ENCODE measurements at regions not wholly inside any gene's neighbourhood (a gene's known extent, or its start where the extent isn't known, plus 50 kb on each side); places are given as distances from the start of the nearest gene placed in this dataset.

DNA sequence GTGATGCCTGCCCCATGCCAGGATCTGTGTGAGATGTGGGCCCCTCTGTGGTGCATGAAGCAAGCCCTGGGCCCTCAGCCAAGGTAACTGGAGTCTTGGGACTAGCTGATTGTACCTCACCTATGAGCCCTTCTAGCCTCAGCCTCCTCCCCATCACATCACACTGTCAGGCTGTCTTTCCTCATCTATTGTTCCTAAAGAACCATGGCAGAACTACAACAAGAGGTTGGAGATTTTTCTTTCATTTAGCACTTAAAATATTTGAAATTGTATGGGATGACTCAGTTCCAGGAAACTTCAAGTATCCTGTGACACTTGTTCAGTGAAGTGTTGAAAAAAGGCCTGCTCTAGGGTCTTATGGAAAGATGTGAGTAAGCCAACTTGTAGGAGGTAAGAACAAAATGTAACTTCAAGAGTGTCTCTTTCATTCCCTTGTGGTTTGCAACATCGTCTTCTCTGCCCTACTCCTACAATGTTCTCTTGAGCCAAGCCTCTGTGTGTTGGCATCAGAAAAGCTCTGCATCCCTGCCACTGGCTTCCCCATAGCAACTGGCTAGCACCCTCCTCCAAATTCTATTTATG is 58.7 kb upstream of the TIPARP start:
- Histone ChIP-seq H3K14ac (ENCODE audit: insufficient read depth, low read length) (no peak overlapping the region), H3K79me2 (ENCODE audit: insufficient read depth, low read length) (no peaks in the 10 kb centered on the region), H3K27me3 (ENCODE audit: insufficient read depth, low read length) (no peaks in the 10 kb centered on the region), H3K9me3 (ENCODE audit: control insufficient read depth, low read depth, low read length) (no peaks in the 10 kb centered on the region), H3K27ac (ENCODE audit: insufficient read length, low read depth, low read length) (no peak overlapping the region), H2BK20ac (ENCODE audit: low read depth, low read length, poor library complexity, severe bottlenecking) (no peak overlapping the region), H3K23ac (ENCODE audit: insufficient read length, low read depth, low read length) (no peak overlapping the region), H3K56ac (ENCODE audit: insufficient read length, low read depth, low read length) (no peak overlapping the region), H3T11ph (ENCODE audit: low read length) (no peak overlapping the region), H3K4ac (ENCODE audit: low read depth, low read length) (no peak overlapping the region), H3K79me1 (ENCODE audit: insufficient read depth, low read depth, low read length, poor library complexity, severe bottlenecking) (no peaks in the 10 kb centered on the region), H2BK5ac (ENCODE audit: insufficient read length, low read length) (no peak overlapping the region), H4K91ac (ENCODE audit: insufficient read length, low read depth, low read length) (no peak overlapping the region), H2BK120ac (ENCODE audit: low read depth, low read length, poor library complexity, severe bottlenecking) (no peak overlapping the region), H3K9ac (ENCODE audit: extremely low read depth, insufficient read length, low read length) (no peak overlapping the region), H3K4me1 (ENCODE audit: insufficient read depth, low read length) (no peaks in the 10 kb centered on the region), H2BK12ac (ENCODE audit: insufficient read length, low read depth, low read length) (no peak overlapping the region), H4K8ac (replicated peaks; ENCODE audit: insufficient read length, low read depth, low read length) (no peak overlapping the region), H4K20me1 (ENCODE audit: control insufficient read depth, insufficient read depth, insufficient read length) (no peaks in the 10 kb centered on the region), H2AK5ac (ENCODE audit: insufficient read length, low read length) (no peak overlapping the region), H2AFZ (ENCODE audit: low read length) (no peak overlapping the region), H4K5ac (ENCODE audit: insufficient read length, low read depth, low read length) (no peak overlapping the region), H2BK15ac (ENCODE audit: low read depth, low read length) (no peak overlapping the region), H3K18ac (ENCODE audit: insufficient read length, low read depth, low read length) (no peak overlapping the region), H3K23me2 (ENCODE audit: insufficient read length, low read depth, low read length, poor library complexity, severe bottlenecking) (no peaks in the 10 kb centered on the region), H3K4me2 (ENCODE audit: insufficient read depth, insufficient read length, low read length) (no peak overlapping the region)
- Mint-ChIP-seq H3K27ac (peak overlapping the region in 1 of 3 experiments; percentile 59; a peak in 1 of 7 replicates), H3K4me3 (no peak overlapping the region), H3K9me3 (no peaks in the 10 kb centered on the region; a peak in 1 of 5 replicates), H3K4me1 (peaks cover 8 to 15% of the 10 kb centered on the region in 2 experiments), H3K36me3 (ENCODE audit: insufficient read depth in 1 of 3, low read depth in 3 of 3) (no peaks in the 10 kb centered on the region; a peak in 1 of 7 replicates), H3K27me3 (ENCODE audit: low read depth) (no peaks in the 10 kb centered on the region)
- TF ChIP-seq, protein P1, sequence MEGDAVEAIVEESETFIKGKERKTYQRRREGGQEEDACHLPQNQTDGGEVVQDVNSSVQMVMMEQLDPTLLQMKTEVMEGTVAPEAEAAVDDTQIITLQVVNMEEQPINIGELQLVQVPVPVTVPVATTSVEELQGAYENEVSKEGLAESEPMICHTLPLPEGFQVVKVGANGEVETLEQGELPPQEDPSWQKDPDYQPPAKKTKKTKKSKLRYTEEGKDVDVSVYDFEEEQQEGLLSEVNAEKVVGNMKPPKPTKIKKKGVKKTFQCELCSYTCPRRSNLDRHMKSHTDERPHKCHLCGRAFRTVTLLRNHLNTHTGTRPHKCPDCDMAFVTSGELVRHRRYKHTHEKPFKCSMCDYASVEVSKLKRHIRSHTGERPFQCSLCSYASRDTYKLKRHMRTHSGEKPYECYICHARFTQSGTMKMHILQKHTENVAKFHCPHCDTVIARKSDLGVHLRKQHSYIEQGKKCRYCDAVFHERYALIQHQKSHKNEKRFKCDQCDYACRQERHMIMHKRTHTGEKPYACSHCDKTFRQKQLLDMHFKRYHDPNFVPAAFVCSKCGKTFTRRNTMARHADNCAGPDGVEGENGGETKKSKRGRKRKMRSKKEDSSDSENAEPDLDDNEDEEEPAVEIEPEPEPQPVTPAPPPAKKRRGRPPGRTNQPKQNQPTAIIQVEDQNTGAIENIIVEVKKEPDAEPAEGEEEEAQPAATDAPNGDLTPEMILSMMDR (conservative IDR thresholded peaks at IDR 0.05), result no peak
- no CpG with 5 or more reads among the region's 1 CpG for WGBS (ENCODE audit: extremely low coverage, insufficient read length, low lambda C conversion rate)
- DNase-seq, result no peak
